SK-N-SH (cell line): ENCODE measurements at regions not wholly inside any gene's neighbourhood (a gene's known extent, or its start where the extent isn't known, plus 50 kb on each side); places are given as distances from the start of the nearest gene placed in this dataset.

ENCODE experiments used
- CHD2 ChIP-seq: fragments of 150-350 bp; IDR thresholded peaks from 2 replicates; pipeline ENCODE4 v1.6.1; 2018; ENCODE audit warnings: low read length; ENCODE audit not compliant: partially characterized antibody
- CTCF ChIP-seq: fragments of 200-600 bp; sonication (generic); IDR thresholded peaks from 2 replicates; pipeline ENCODE4 v1.6.1; 2017; ENCODE audit warnings: antibody characterized with exemption, mild to moderate bottlenecking, moderate library complexity
- EP300 ChIP-seq, 2 experiments: IDR thresholded peaks; 2 replicates each; pipeline versions ENCODE4 v1.4.0 to v1.6.1; 2012; ENCODE audit warnings: borderline replicate concordance in 1 of 2, low read depth in 1 of 2, low read length in 1 of 2
- FOXM1 ChIP-seq: IDR thresholded peaks from 2 replicates; pipeline ENCODE4 v1.4.0; 2012; ENCODE audit warnings: low read depth, mild to moderate bottlenecking
- MAX ChIP-seq: IDR thresholded peaks from 2 replicates; pipeline ENCODE4 v1.4.0; 2012; ENCODE audit warnings: low read depth
- PBX3 ChIP-seq: IDR thresholded peaks from 2 replicates; pipeline ENCODE4; 2012
- RAD21 ChIP-seq: IDR thresholded peaks from 2 replicates; pipeline ENCODE4 v1.6.1; 2012; ENCODE audit warnings: mild to moderate bottlenecking, low read length
- SIN3A ChIP-seq: IDR thresholded peaks from 2 replicates; pipeline ENCODE4 v1.6.1; 2012; ENCODE audit warnings: low read depth, mild to moderate bottlenecking, low read length, moderate library complexity, borderline replicate concordance
- SMC3 ChIP-seq: IDR thresholded peaks from 2 replicates; pipeline ENCODE4 v1.6.1; 2012; ENCODE audit warnings: low read depth, low read length, improper control_type of control experiment
- YY1 ChIP-seq: IDR thresholded peaks from 2 replicates; pipeline ENCODE4 v1.4.0; 2012; ENCODE audit warnings: low read depth, mild to moderate bottlenecking

DNA sequence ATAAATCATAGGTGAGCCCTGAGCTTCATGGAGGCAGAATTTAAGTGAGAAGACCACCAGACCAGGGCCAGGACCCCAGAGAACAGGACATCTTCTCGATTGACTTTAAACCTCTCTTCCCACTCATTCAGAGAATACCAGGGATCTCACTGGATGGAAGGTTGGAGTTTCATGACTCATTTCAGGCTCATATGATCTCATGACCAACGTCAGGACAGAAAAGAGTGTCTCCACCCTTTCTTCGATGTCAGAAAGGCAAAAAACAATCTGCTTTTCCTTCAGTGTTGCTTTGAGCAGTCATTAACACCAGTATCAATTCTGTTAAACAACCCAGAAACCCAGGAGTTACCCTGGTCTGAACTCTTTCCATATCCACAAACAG lies 361.0 kb downstream of the KLF12 start:
- TF ChIP-seq SMC3 = no peak
- no peak for TF ChIP-seq CTCF
- TF ChIP-seq YY1 = no peak
- TF ChIP-seq PBX3 = no peak
- no peak for TF ChIP-seq FOXM1
- no peak for TF ChIP-seq EP300 (IDR thresholded peaks at IDR 0.05; ENCODE audit: borderline replicate concordance in 1 of 2, low read depth in 1 of 2, low read length in 1 of 2)
- no peak for TF ChIP-seq SIN3A
- TF ChIP-seq CHD2 = no peak
- TF ChIP-seq RAD21 = no peak
- TF ChIP-seq MAX = no peak
